H1 (cell line): ENCODE measurements at regions not wholly inside any gene's neighbourhood (a gene's known extent, or its start where the extent isn't known, plus 50 kb on each side); places are given as distances from the start of the nearest gene placed in this dataset.

ENCODE experiments used
- CTCF ChIA-PET: fragments of 300-600 bp; sonication (Branson Sonifier 250); formaldehyde crosslinking; loops from one replicate; lab custom pipeline; 2021; ENCODE audit not compliant: partially characterized antibody; lab: Charles Lee
- POLR2A ChIA-PET: fragments of 300-600 bp; sonication (Branson Sonifier 250); formaldehyde crosslinking; loops from one replicate; lab custom pipeline; 2021; ENCODE audit warnings: inconsistent platforms; ENCODE audit not compliant: partially characterized antibody; lab: Charles Lee
- DNase-seq, 2 experiments: peaks; one replicate each; pipeline versions ENCODE4 v3.0.0 to v3.0.0-alpha.2; 2010 to 2022; ENCODE audit warnings: low spot score in 2 of 2, low read depth in 1 of 2, mixed read lengths in 1 of 2
- FAIRE-seq: peaks from 2 replicates; lab custom pipeline; 2011; peaks lifted over from hg19 to GRCh38; lab: Jason Lieb, UNC
- H2AFZ ChIP-seq: 2 replicates; pipeline ENCODE4 v1.8.1; 2012; ENCODE audit warnings: low read length, inconsistent platforms
- H2AK5ac ChIP-seq: 2 replicates; pipeline ENCODE4 v1.6.1; 2013; ENCODE audit warnings: low read depth, low read length
- H2BK120ac ChIP-seq: replicated peaks from 2 replicates; pipeline ENCODE3; 2013; ENCODE audit warnings: low read depth, low read length, inconsistent platforms
- H2BK12ac ChIP-seq: 2 replicates; pipeline ENCODE4 v1.6.1; 2013; ENCODE audit warnings: low read depth, low read length
- H2BK15ac ChIP-seq: 2 replicates; pipeline ENCODE4 v1.6.1; 2013; ENCODE audit warnings: low read length
- H2BK20ac ChIP-seq: 2 replicates; pipeline ENCODE4 v1.6.1; 2013; ENCODE audit warnings: low read length
- H2BK5ac ChIP-seq: 2 replicates; pipeline ENCODE4 v1.6.1; 2013; ENCODE audit warnings: low read depth, low read length
- H3K14ac ChIP-seq: 2 replicates; pipeline ENCODE4 v1.6.1; 2013; ENCODE audit warnings: inconsistent platforms; ENCODE audit not compliant: insufficient read length
- H3K18ac ChIP-seq: 2 replicates; pipeline ENCODE4 v1.6.1; 2013; ENCODE audit warnings: low read length; ENCODE audit errors: extremely low read depth
- H3K23ac ChIP-seq: 2 replicates; pipeline ENCODE4 v1.6.1; 2013; ENCODE audit warnings: inconsistent platforms; ENCODE audit not compliant: insufficient read length
- H3K23me2 ChIP-seq: 2 replicates; pipeline ENCODE4 v1.6.1; 2013; ENCODE audit warnings: low read depth, low read length
- H3K27ac ChIP-seq: 2 replicates; pipeline ENCODE4 v1.6.1; 2011; ENCODE audit warnings: low read depth, low read length, inconsistent platforms
- H3K27me3 ChIP-seq, 4 experiments: replicated peaks in 1 of 4; 1 replicate in 1 of 4; 2 replicates in 3 of 4; pipeline versions ENCODE4 v1.6.1 to v1.8.1; 2011 to 2013; ENCODE audit warnings: low read length in 3 of 4, mild to moderate bottlenecking in 3 of 4, inconsistent platforms in 2 of 4, mixed read lengths in 2 of 4, moderate library complexity in 1 of 4; ENCODE audit not compliant: control insufficient read depth in 3 of 4, insufficient read depth in 3 of 4; ENCODE audit errors: extremely low read depth in 1 of 4
- H3K36me3 ChIP-seq, 4 experiments: 2 replicates each; pipeline versions ENCODE4 v1.6.1 to v1.8.1; 2011 to 2013; ENCODE audit warnings: mild to moderate bottlenecking in 4 of 4, low read length in 3 of 4, moderate library complexity in 2 of 4, control low read depth in 1 of 4, inconsistent platforms in 1 of 4; ENCODE audit not compliant: insufficient read depth in 4 of 4, control insufficient read depth in 2 of 4
- H3K4ac ChIP-seq: replicated peaks from 2 replicates; pipeline ENCODE3; 2013; ENCODE audit warnings: low read length, low read depth, mixed read lengths, inconsistent platforms; ENCODE audit not compliant: insufficient read length
- H3K4me1 ChIP-seq, 4 experiments: replicated peaks in 1 of 4; 1 replicate in 1 of 4; 2 replicates in 3 of 4; pipeline versions ENCODE4 v1.6.1 to v1.8.1; 2011 to 2013; ENCODE audit warnings: low read length in 3 of 4, inconsistent platforms in 2 of 4, mixed read lengths in 1 of 4; ENCODE audit not compliant: insufficient read depth in 4 of 4, control insufficient read depth in 3 of 4
- H3K4me2 ChIP-seq, 2 experiments: 2 replicates each; pipeline versions ENCODE4 v1.6.1 to v1.8.1; 2011 to 2013; ENCODE audit warnings: low read depth in 2 of 2, low read length in 2 of 2, control low read depth in 1 of 2, inconsistent platforms in 1 of 2, mild to moderate bottlenecking in 1 of 2; ENCODE audit not compliant: insufficient read depth in 1 of 2
- H3K4me3 ChIP-seq, 4 experiments: fragments of 200-600, 300-600 bp in 1 of 4; sonication (generic), shearing (Covaris generic), sonication (Bioruptor Twin) in 1 of 4; 2 replicates each; pipeline versions ENCODE4 v1.5.1 to v1.8.1; 2011 to 2016; ENCODE audit warnings: low read length in 4 of 4, low read depth in 3 of 4, control low read depth in 2 of 4, inconsistent platforms in 2 of 4, mild to moderate bottlenecking in 2 of 4, mixed read lengths in 1 of 4, moderate library complexity in 1 of 4; ENCODE audit not compliant: insufficient read depth in 2 of 4; ENCODE audit errors: extremely low read depth in 1 of 4
- H3K56ac ChIP-seq: replicated peaks from 2 replicates; pipeline ENCODE3; 2013; ENCODE audit warnings: low read depth, mild to moderate bottlenecking, mixed read lengths, low read length, inconsistent platforms; ENCODE audit not compliant: insufficient read length
- H3K79me1 ChIP-seq: 2 replicates; pipeline ENCODE4 v1.6.1; 2013; ENCODE audit warnings: low read depth, low read length, control low read depth
- H3K79me2 ChIP-seq, 2 experiments: 2 replicates each; pipeline versions ENCODE4 v1.6.1 to v1.8.1; 2012 to 2013; ENCODE audit warnings: low read length in 2 of 2, mild to moderate bottlenecking in 2 of 2, inconsistent platforms in 1 of 2; ENCODE audit not compliant: insufficient read depth in 2 of 2, control insufficient read depth in 1 of 2
- H3K9ac ChIP-seq, 4 experiments: replicated peaks in 1 of 4; 1 replicate in 1 of 4; 2 replicates in 3 of 4; pipeline versions ENCODE4 v1.6.1 to v1.8.1; 2011 to 2013; ENCODE audit warnings: low read depth in 3 of 4, low read length in 3 of 4, control low read depth in 2 of 4, mild to moderate bottlenecking in 2 of 4, moderate library complexity in 2 of 4, inconsistent platforms in 1 of 4; ENCODE audit errors: extremely low read depth in 1 of 4
- H3K9me3 ChIP-seq, 2 experiments: 2 replicates each; pipeline versions ENCODE4 v1.6.1 to v1.8.1; 2012 to 2013; ENCODE audit warnings: mild to moderate bottlenecking in 2 of 2, moderate library complexity in 2 of 2, control low read depth in 1 of 2, inconsistent platforms in 1 of 2, low read depth in 1 of 2, low read length in 1 of 2, mixed read lengths in 1 of 2; ENCODE audit not compliant: insufficient read depth in 2 of 2
- H4K20me1 ChIP-seq, 2 experiments: replicated peaks in 1 of 2; 2 replicates each; pipeline versions ENCODE3 to v1.8.1; 2011 to 2013; ENCODE audit warnings: inconsistent platforms in 2 of 2, low read length in 2 of 2, mild to moderate bottlenecking in 1 of 2; ENCODE audit not compliant: insufficient read depth in 2 of 2, control insufficient read depth in 1 of 2
- H4K5ac ChIP-seq: 2 replicates; pipeline ENCODE4 v1.6.1; 2013; ENCODE audit warnings: low read length, low read depth, mixed read lengths, inconsistent platforms; ENCODE audit not compliant: insufficient read length
- H4K8ac ChIP-seq: 2 replicates; pipeline ENCODE4 v1.8.0; 2013; ENCODE audit warnings: mild to moderate bottlenecking, moderate library complexity, low read length, inconsistent platforms; ENCODE audit not compliant: insufficient read depth; ENCODE audit errors: extremely low read depth
- H4K91ac ChIP-seq: replicated peaks from 2 replicates; pipeline ENCODE3; 2013; ENCODE audit warnings: low read length, mixed read lengths, inconsistent platforms; ENCODE audit not compliant: insufficient read length
- CEBPB ChIP-seq: IDR thresholded peaks from 2 replicates; pipeline ENCODE4 v1.6.1; 2012; ENCODE audit warnings: low read depth, low read length
- CTBP2 ChIP-seq: IDR thresholded peaks from 2 replicates; pipeline ENCODE4 v1.7.0; 2011; ENCODE audit warnings: borderline replicate concordance, mild to moderate bottlenecking, moderate library complexity, mixed read lengths, low read length; ENCODE audit not compliant: insufficient read depth, insufficient read length
- EP300 ChIP-seq, 2 experiments: IDR thresholded peaks; 1 replicate in 1 of 2; 2 replicates in 1 of 2; pipeline ENCODE4 v1.6.1; 2011 to 2012; ENCODE audit warnings: low read depth in 2 of 2, low read length in 2 of 2, mild to moderate bottlenecking in 2 of 2, borderline replicate concordance in 1 of 2, inconsistent platforms in 1 of 2, moderate library complexity in 1 of 2
- HDAC6 ChIP-seq: IDR thresholded peaks from one replicate; pipeline ENCODE4 v1.7.1; 2012; ENCODE audit warnings: low read depth, mild to moderate bottlenecking, inconsistent platforms, low read length, moderate library complexity
- TBP ChIP-seq: IDR thresholded peaks from 2 replicates; pipeline ENCODE4 v1.6.1; 2011; ENCODE audit warnings: low read depth, low read length, improper control_type of control experiment
- WGBS, 2 experiments: shearing (Covaris generic) in 1 of 2; methylation state at CpG; one replicate each; pipeline versions ENCODE4 v1.1.6 to v1.1.7; 2013 to 2015; ENCODE audit warnings: low lambda C conversion rate in 2 of 2, mixed read lengths in 2 of 2, inconsistent platforms in 1 of 2, low coverage in 1 of 2, missing lambda C conversion rate in 1 of 2; ENCODE audit not compliant: insufficient replicate concordance in 2 of 2, insufficient coverage in 1 of 2, insufficient read length in 1 of 2; ENCODE audit errors: extremely low coverage in 1 of 2, missing lambda C conversion rate in 1 of 2; 5-methylcytosine and 5-hydroxymethylcytosine counted together
- TF ChIP-seq, protein P1 (sequence below): IDR thresholded peaks from 2 replicates; pipeline ENCODE4 v1.6.1; 2012; ENCODE audit warnings: inconsistent platforms

DNA sequence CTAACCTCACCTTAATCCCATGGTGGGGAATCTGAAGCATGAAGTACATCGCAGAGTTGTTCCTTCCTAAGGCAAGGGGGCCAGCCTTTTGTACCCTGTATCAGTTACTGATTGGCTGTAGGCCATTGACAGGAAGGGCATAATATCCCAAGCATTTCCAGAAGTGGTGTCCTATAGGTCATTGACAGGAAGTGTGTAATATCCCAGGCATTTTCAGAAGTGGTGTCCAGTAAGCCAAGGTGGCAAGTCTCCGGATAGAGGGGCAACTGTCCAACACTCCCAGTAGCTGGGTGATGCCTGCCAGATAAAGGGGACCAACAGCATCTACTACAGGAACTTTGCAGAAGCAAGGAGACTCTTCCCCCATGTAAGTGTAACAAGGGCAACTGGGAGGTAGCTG lies 52.1 kb upstream of the MYRIP start:
- CTCF ChIA-PET, result interaction anchor here (1.4 to 3.3 kb wide), 2 partner anchors 55 to 234 kb away, joined by 3 to 12 read pairs; no protein-coding TSS in a partner anchor
- POLR2A ChIA-PET, result no interaction called here
- 92% methylated on average over 2 of the region's 2 CpGs; no CpG with 5 or more reads in 1 of the 2 experiments for WGBS, 2 experiments
- TF ChIP-seq HDAC6 (no peak), CTBP2 (no peak), CEBPB (no peak), TBP (no peak), EP300 (IDR thresholded peaks at IDR 0.05; ENCODE audit: borderline replicate concordance in 1 of 2, low read depth in 2 of 2, low read length in 2 of 2) (no peak)
- TF ChIP-seq, protein P1, sequence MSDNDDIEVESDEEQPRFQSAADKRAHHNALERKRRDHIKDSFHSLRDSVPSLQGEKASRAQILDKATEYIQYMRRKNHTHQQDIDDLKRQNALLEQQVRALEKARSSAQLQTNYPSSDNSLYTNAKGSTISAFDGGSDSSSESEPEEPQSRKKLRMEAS, result no peak

More for the DNA sequence above, 52.1 kb upstream of the MYRIP start:
- Histone ChIP-seq H4K5ac (no peak overlapping the region), H2AFZ (no peak overlapping the region), H3K9ac (no peak overlapping the region), H3K79me2 (no peaks in the 10 kb centered on the region), H3K18ac (no peak overlapping the region), H4K20me1 (no peaks in the 10 kb centered on the region), H2AK5ac (no peak overlapping the region), H2BK5ac (no peak overlapping the region), H3K4me2 (no peak overlapping the region), H3K4ac (no peak overlapping the region), H3K23ac (no peak overlapping the region), H3K14ac (no peak overlapping the region), H3K36me3 (no peaks in the 10 kb centered on the region), H2BK120ac (no peak overlapping the region), H2BK20ac (no peak overlapping the region), H3K27me3 (no peaks in the 10 kb centered on the region), H2BK12ac (no peak overlapping the region), H3K56ac (no peak overlapping the region), H3K27ac (no peak overlapping the region), H3K4me1 (no peaks in the 10 kb centered on the region), H4K8ac (no peak overlapping the region), H3K23me2 (no peaks in the 10 kb centered on the region), H3K9me3 (no peaks in the 10 kb centered on the region), H3K79me1 (no peaks in the 10 kb centered on the region), H4K91ac (no peak overlapping the region), H2BK15ac (no peak overlapping the region), H3K4me3 (no peak overlapping the region)
- no peak for FAIRE-seq
- no peak for DNase-seq
